SK-N-SH (cell line): ENCODE measurements at regions not wholly inside any gene's neighbourhood (a gene's known extent, or its start where the extent isn't known, plus 50 kb on each side); places are given as distances from the start of the nearest gene placed in this dataset.

ENCODE experiments used
- CTCF ChIA-PET: fragments of 300-600, 350-600 bp; formaldehyde crosslinking; extraction: SDS; loops from one replicate; lab custom pipeline; 2021; lab: Yijun Ruan, JAX
- POLR2A ChIA-PET: fragments of 350-600 bp; sonication (Branson Sonifier 250); formaldehyde crosslinking; extraction: SDS; loops from one replicate; lab custom pipeline; 2020; ENCODE audit warnings: antibody characterized with exemption, inconsistent platforms; lab: Yijun Ruan, JAX
- DNase-seq: peaks from one replicate; pipeline ENCODE4 v3.0.0; 2012
- H2AFZ ChIP-seq: fragments of 200-600 bp; sonication (generic); 2 replicates; pipeline ENCODE4 v1.8.1; 2016; ENCODE audit warnings: antibody characterized with exemption, mild to moderate bottlenecking, low read depth
- H3F3A ChIP-seq: fragments of 200-600 bp; sonication (generic); replicated peaks from 2 replicates; pipeline ENCODE3; 2016; ENCODE audit warnings: antibody characterized with exemption, mild to moderate bottlenecking; ENCODE audit not compliant: insufficient read depth
- H3K27ac ChIP-seq, 2 experiments: fragments of 200-500 bp in 1 of 2; fragments of 200-600 bp in 1 of 2; sonication (Bioruptor generic) in 1 of 2; sonication (generic), shearing (Covaris generic) in 1 of 2; 2 replicates each; pipeline versions ENCODE4 v1.5.1 to v1.6.1; 2014 to 2016; ENCODE audit warnings: low read depth in 2 of 2, inconsistent platforms in 1 of 2, low read length in 1 of 2, mild to moderate bottlenecking in 1 of 2, mixed read lengths in 1 of 2
- H3K27me3 ChIP-seq: fragments of 200-600 bp; sonication (generic), shearing (Covaris generic); 2 replicates; pipeline ENCODE4 v1.6.1; 2016; ENCODE audit warnings: mixed run types; ENCODE audit not compliant: insufficient read depth
- H3K36me3 ChIP-seq, 2 experiments: fragments of 200-500 bp in 1 of 2; fragments of 200-600 bp in 1 of 2; sonication (Bioruptor generic) in 1 of 2; sonication (generic) in 1 of 2; replicated peaks in 1 of 2; 2 replicates each; pipeline versions ENCODE3 to v1.5.1; 2014 to 2016; ENCODE audit warnings: low read length in 1 of 2, mild to moderate bottlenecking in 1 of 2; ENCODE audit not compliant: insufficient read depth in 2 of 2, control insufficient read depth in 1 of 2
- H3K4me1 ChIP-seq, 2 experiments: fragments of 200-500 bp in 1 of 2; fragments of 200-600 bp in 1 of 2; sonication (Bioruptor generic) in 1 of 2; sonication (generic), shearing (Covaris generic) in 1 of 2; 2 replicates each; pipeline versions ENCODE4 v1.5.1 to v1.6.1; 2014 to 2016; ENCODE audit warnings: low read depth in 1 of 2, low read length in 1 of 2, mixed run types in 1 of 2; ENCODE audit not compliant: insufficient read depth in 2 of 2, control insufficient read depth in 1 of 2
- H3K4me2 ChIP-seq: fragments of 200-600 bp; sonication (generic), shearing (Covaris generic); 2 replicates; pipeline ENCODE4 v1.6.1; 2017; ENCODE audit warnings: mixed run types
- H3K4me3 ChIP-seq, 2 experiments: fragments of 200-500 bp in 1 of 2; fragments of 200-600 bp in 1 of 2; sonication (Bioruptor generic) in 1 of 2; sonication (generic), shearing (Covaris generic) in 1 of 2; 2 replicates each; pipeline versions ENCODE4 v1.5.1 to v1.8.1; 2014 to 2016; ENCODE audit warnings: low read depth in 2 of 2, inconsistent platforms in 1 of 2, low read length in 1 of 2, mild to moderate bottlenecking in 1 of 2, mixed read lengths in 1 of 2, moderate library complexity in 1 of 2
- H3K79me2 ChIP-seq: fragments of 200-600 bp; sonication (generic); 2 replicates; pipeline ENCODE4 v1.8.1; 2017; ENCODE audit warnings: mild to moderate bottlenecking; ENCODE audit not compliant: insufficient read depth
- H3K9ac ChIP-seq: fragments of 200-600 bp; sonication (generic); 2 replicates; pipeline ENCODE4 v1.6.1; 2017; ENCODE audit warnings: mixed run types
- H3K9me2 ChIP-seq: fragments of 200-600 bp; sonication (generic); 2 replicates; pipeline ENCODE4 v1.6.1; 2017; ENCODE audit warnings: mixed run types
- H3K9me3 ChIP-seq: fragments of 200-600 bp; sonication (generic); 2 replicates; pipeline ENCODE4 v1.6.1; 2017; ENCODE audit warnings: mixed run types, mild to moderate bottlenecking, moderate library complexity
- H4K20me1 ChIP-seq: fragments of 200-600 bp; sonication (generic); 2 replicates; pipeline ENCODE4 v1.6.1; 2017; ENCODE audit warnings: mild to moderate bottlenecking, mixed run types; ENCODE audit not compliant: insufficient read depth
- ELF1 ChIP-seq: IDR thresholded peaks from 2 replicates; pipeline ENCODE4 v1.4.0; 2012
- EP300 ChIP-seq, 2 experiments: IDR thresholded peaks; 2 replicates each; pipeline versions ENCODE4 v1.4.0 to v1.6.1; 2012; ENCODE audit warnings: borderline replicate concordance in 1 of 2, low read depth in 1 of 2, low read length in 1 of 2
- EZH2phosphoT487 ChIP-seq: fragments of 200-600 bp; sonication (generic); IDR thresholded peaks from 2 replicates; pipeline ENCODE4 v1.6.1; 2017; ENCODE audit warnings: low read depth, mixed run types, mild to moderate bottlenecking, antibody characterized with exemption, moderate library complexity, borderline replicate concordance
- FOSL2 ChIP-seq: IDR thresholded peaks from 2 replicates; pipeline ENCODE4 v1.4.0; 2012; ENCODE audit warnings: low read depth, mild to moderate bottlenecking, moderate library complexity, borderline replicate concordance
- MEF2A ChIP-seq: IDR thresholded peaks from 2 replicates; pipeline ENCODE4 v1.4.0; 2012; ENCODE audit warnings: low read depth, borderline replicate concordance
- NRF1 ChIP-seq: IDR thresholded peaks from 2 replicates; pipeline ENCODE4 v1.6.1; 2012; ENCODE audit warnings: low read depth, mild to moderate bottlenecking, low read length
- POLR2AphosphoS5 ChIP-seq: IDR thresholded peaks from 2 replicates; pipeline ENCODE4 v1.6.1; 2012; ENCODE audit warnings: low read depth, low read length
- RAD21 ChIP-seq: IDR thresholded peaks from 2 replicates; pipeline ENCODE4 v1.6.1; 2012; ENCODE audit warnings: mild to moderate bottlenecking, low read length
- RFX5 ChIP-seq: IDR thresholded peaks from 2 replicates; pipeline ENCODE4 v1.6.1; 2012; ENCODE audit warnings: mild to moderate bottlenecking, improper control_type of control experiment, low read length
- RXRA ChIP-seq: IDR thresholded peaks from 2 replicates; pipeline ENCODE4 v1.4.0; 2012; ENCODE audit warnings: low read depth, mild to moderate bottlenecking, borderline replicate concordance
- SIN3A ChIP-seq: IDR thresholded peaks from 2 replicates; pipeline ENCODE4 v1.6.1; 2012; ENCODE audit warnings: low read depth, mild to moderate bottlenecking, low read length, moderate library complexity, borderline replicate concordance
- TAF1 ChIP-seq: IDR thresholded peaks from 2 replicates; pipeline ENCODE4 v1.6.1; 2012; ENCODE audit warnings: low read depth, mild to moderate bottlenecking, low read length, moderate library complexity, borderline replicate concordance
- TEAD4 ChIP-seq: IDR thresholded peaks from 2 replicates; pipeline ENCODE4 v1.4.0; 2012; ENCODE audit warnings: mild to moderate bottlenecking, borderline replicate concordance; ENCODE audit not compliant: insufficient read depth
- WGBS: methylation state at CpG from one replicate; pipeline ENCODE4 v1.1.6; 2017; ENCODE audit warnings: low lambda C conversion rate; 5-methylcytosine and 5-hydroxymethylcytosine counted together
- TF ChIP-seq, protein P1 (sequence below): fragments of 200-600 bp; sonication (generic); IDR thresholded peaks from 2 replicates; pipeline ENCODE4 v1.6.1; 2017; ENCODE audit warnings: antibody characterized with exemption, mild to moderate bottlenecking, moderate library complexity
- TF ChIP-seq, protein P2 (sequence below): IDR thresholded peaks from 2 replicates; pipeline ENCODE4; 2012
- TF ChIP-seq, protein P3 (sequence below): IDR thresholded peaks from 2 replicates; pipeline ENCODE4 v1.4.0; 2012; ENCODE audit warnings: low read depth

DNA sequence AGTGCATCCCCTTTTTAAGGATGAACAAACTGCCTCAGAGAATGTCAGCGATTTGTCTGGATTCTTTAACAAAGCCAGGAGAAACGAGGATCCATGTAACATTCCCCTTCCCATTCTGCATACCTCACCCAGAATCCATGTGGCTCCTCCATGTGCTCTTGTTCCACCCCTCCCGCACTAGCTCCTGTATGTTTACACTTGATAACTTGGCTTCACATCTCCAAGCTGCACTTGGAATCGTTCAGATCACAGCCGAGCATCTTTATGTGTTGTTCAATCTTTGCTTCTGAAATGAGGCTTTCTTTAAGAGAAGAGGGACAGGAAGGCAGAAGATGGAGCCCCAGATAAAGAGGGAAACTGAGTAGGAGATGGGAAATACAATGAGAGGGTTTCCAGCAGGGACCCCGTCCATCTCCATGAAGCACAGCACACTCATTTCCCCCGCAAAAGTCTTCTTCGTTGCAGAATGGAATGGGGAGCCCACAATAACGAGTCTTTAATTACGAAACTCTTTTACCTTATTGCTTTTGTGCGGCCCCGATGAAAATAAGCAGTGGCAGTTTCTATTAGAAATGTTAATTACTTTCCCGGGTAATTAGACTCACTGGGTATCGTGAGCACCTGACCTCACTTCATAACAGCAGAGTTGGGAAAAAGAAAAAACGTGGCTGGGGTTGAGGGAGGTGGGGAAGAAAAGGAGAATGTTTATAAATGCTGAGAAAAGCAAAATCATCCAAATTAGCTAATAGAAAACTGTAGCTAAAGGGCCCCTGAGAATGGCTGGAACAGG lies 96.8 kb upstream of the ISX start (continued):
- no peak for TF ChIP-seq FOSL2
- TF ChIP-seq MEF2A = no peak
- TF ChIP-seq RAD21 = no peak
- no peak for TF ChIP-seq NRF1
- TF ChIP-seq POLR2AphosphoS5 = no peak
- no peak for TF ChIP-seq RXRA

DNA sequence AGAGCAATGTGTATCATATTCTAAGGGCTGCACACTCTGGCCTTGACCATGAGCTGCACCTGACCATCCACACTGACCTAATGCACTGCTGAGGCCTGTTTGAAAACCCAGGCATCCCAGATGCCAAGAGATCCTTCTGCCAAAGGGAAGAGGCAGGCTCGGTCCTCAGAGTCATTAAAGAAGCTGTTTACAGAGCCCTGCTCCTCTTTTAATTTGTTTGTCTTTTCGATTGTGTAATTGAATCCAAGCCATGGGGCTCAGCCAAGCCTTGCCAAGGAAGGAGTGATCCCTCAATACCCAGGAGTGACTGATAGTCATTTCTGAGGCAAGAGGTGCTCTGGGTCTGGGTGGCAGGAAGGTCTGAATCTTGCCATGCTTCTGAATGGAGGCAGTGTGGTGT lies 94.5 kb upstream of the ISX start:
- no peaks in the 10 kb centered on the region for H3K27me3 ChIP-seq
- H3K9me3 ChIP-seq = no peaks in the 10 kb centered on the region
- POLR2A ChIA-PET = no interaction called here
- H3K4me2 ChIP-seq = no peak overlapping the region
- no peaks in the 10 kb centered on the region for H3K4me1 ChIP-seq
- no peak for DNase-seq
- H3K4me3 ChIP-seq = no peak overlapping the region
- H3K79me2 ChIP-seq = no peaks in the 10 kb centered on the region
- H3K9ac ChIP-seq = no peak overlapping the region
- 0% methylated on average over 2 of the region's 2 CpGs for WGBS
- CTCF ChIA-PET = no interaction called here
- H3F3A ChIP-seq = no peaks in the 10 kb centered on the region
- no peak overlapping the region for H3K27ac ChIP-seq
- H2AFZ ChIP-seq = no peak overlapping the region
- H3K36me3 ChIP-seq = no peaks in the 10 kb centered on the region
- no peaks in the 10 kb centered on the region for H4K20me1 ChIP-seq
- H3K9me2 ChIP-seq = no peaks in the 10 kb centered on the region
- TF ChIP-seq TEAD4 = no peak
- TF ChIP-seq, protein P1, sequence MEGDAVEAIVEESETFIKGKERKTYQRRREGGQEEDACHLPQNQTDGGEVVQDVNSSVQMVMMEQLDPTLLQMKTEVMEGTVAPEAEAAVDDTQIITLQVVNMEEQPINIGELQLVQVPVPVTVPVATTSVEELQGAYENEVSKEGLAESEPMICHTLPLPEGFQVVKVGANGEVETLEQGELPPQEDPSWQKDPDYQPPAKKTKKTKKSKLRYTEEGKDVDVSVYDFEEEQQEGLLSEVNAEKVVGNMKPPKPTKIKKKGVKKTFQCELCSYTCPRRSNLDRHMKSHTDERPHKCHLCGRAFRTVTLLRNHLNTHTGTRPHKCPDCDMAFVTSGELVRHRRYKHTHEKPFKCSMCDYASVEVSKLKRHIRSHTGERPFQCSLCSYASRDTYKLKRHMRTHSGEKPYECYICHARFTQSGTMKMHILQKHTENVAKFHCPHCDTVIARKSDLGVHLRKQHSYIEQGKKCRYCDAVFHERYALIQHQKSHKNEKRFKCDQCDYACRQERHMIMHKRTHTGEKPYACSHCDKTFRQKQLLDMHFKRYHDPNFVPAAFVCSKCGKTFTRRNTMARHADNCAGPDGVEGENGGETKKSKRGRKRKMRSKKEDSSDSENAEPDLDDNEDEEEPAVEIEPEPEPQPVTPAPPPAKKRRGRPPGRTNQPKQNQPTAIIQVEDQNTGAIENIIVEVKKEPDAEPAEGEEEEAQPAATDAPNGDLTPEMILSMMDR = no peak
- TF ChIP-seq, protein P2, sequence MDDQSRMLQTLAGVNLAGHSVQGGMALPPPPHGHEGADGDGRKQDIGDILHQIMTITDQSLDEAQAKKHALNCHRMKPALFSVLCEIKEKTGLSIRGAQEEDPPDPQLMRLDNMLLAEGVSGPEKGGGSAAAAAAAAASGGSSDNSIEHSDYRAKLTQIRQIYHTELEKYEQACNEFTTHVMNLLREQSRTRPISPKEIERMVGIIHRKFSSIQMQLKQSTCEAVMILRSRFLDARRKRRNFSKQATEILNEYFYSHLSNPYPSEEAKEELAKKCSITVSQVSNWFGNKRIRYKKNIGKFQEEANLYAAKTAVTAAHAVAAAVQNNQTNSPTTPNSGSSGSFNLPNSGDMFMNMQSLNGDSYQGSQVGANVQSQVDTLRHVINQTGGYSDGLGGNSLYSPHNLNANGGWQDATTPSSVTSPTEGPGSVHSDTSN = no peak
- TF ChIP-seq TAF1 = no peak
- TF ChIP-seq, all 33 proteins: peak for 0

DNA sequence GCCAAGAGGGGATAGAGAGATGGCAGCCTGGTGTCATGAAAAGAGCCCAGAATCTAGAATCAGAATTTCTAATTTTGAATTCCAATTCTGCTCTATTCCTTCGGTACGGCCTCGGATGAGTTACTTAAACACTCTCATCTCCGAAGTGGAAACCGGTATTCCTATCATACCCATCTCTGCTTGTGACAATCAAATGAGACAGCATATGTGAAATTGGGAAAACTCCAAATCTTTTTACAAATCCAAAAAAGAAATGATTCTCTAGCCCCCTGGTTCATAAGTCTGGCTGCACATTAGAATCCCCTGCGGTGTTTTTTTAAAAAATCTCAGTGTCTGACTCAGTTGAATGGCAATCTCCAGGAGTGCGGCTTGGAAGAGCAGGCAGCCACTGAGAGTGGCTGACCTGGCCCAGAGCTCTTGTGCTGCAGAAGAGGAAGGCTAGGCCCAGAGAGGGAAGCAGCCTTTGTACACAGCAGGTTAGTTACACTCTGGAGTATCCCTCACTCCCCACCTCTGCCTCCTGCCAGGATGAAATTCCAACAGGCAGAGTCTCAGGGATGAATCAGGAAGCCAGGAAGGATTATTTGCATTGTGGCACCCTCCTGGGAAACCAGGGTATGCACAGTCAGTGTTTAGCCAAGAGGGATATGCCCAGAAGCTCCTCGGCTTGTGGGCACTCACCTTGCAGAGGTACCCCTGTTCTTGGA lies 93.6 kb upstream of the ISX start:
- no peak overlapping the region for H3K4me2 ChIP-seq
- H4K20me1 ChIP-seq = no peaks in the 10 kb centered on the region
- H3K27me3 ChIP-seq = no peaks in the 10 kb centered on the region
- H3F3A ChIP-seq = no peaks in the 10 kb centered on the region
- POLR2A ChIA-PET = no interaction called here
- no peaks in the 10 kb centered on the region for H3K9me3 ChIP-seq
- CTCF ChIA-PET = no interaction called here
- no peaks in the 10 kb centered on the region for H3K4me1 ChIP-seq
- no peaks in the 10 kb centered on the region for H3K79me2 ChIP-seq
- H3K27ac ChIP-seq = no peak overlapping the region
- H3K4me3 ChIP-seq = no peak overlapping the region
- H2AFZ ChIP-seq = no peak overlapping the region
- H3K36me3 ChIP-seq = no peaks in the 10 kb centered on the region
- DNase-seq = no peak
- 18% methylated on average over 8 of the region's 8 CpGs for WGBS
- H3K9ac ChIP-seq = no peak overlapping the region
- H3K9me2 ChIP-seq = no peaks in the 10 kb centered on the region
- no peak for TF ChIP-seq MEF2A
- TF ChIP-seq FOSL2 = no peak
- TF ChIP-seq, protein P1 = no peak
- TF ChIP-seq SIN3A = no peak
- TF ChIP-seq POLR2AphosphoS5 = no peak
- no peak for TF ChIP-seq RAD21
- TF ChIP-seq ELF1 = no peak
- TF ChIP-seq RFX5 = no peak
- TF ChIP-seq, protein P3, sequence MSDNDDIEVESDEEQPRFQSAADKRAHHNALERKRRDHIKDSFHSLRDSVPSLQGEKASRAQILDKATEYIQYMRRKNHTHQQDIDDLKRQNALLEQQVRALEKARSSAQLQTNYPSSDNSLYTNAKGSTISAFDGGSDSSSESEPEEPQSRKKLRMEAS = no peak
- TF ChIP-seq, protein P2 = no peak
- TF ChIP-seq EZH2phosphoT487 = no peak
- no peak for TF ChIP-seq EP300 (IDR thresholded peaks at IDR 0.05; ENCODE audit: borderline replicate concordance in 1 of 2, low read depth in 1 of 2, low read length in 1 of 2)
- no peak for TF ChIP-seq RXRA
